Cardiac fibroblast (primary cell): ENCODE measurements at regions not wholly inside any gene's neighbourhood (a gene's known extent, or its start where the extent isn't known, plus 50 kb on each side); places are given as distances from the start of the nearest gene placed in this dataset.
A peak's percentile ranks its signal among the peaks of the same experiment; 100 is the strongest.
"Not testable (repeated sequence)": the region's sequence is repeated elsewhere in the genome, so short reads cannot be mapped to it uniquely, and the experiment has no call there.

ENCODE experiments used
- DNase-seq, 2 donors: peaks; one replicate each; pipeline versions ENCODE4 v3.0.0 to v3.0.0-alpha.2; 2010; ENCODE audit warnings: low read depth in 2 of 2
- H3K4me3 ChIP-seq, 2 donors: replicated peaks in 1 of 2; 1 replicate in 1 of 2; 2 replicates in 1 of 2; pipeline ENCODE4 v1.5.1; 2011; ENCODE audit warnings: low read depth in 2 of 2, low read length in 2 of 2, mild to moderate bottlenecking in 2 of 2, moderate library complexity in 1 of 2
- CTCF ChIP-seq: IDR thresholded peaks from one replicate; pipeline ENCODE4 v1.5.1; 2011; ENCODE audit warnings: low read depth, mild to moderate bottlenecking, low read length, inconsistent platforms

- H3K4me3 ChIP-seq = no peak overlapping the region
- TF ChIP-seq CTCF = no peak
- DNase-seq = no peak
These were observed 303.4 kb upstream of the NCKAP5 start for GRCh38 chr2:133871545-133872209.

- H3K4me3 ChIP-seq = no peak overlapping the region
- TF ChIP-seq CTCF = no peak
- no peak for DNase-seq
These were observed 310.1 kb upstream of the NCKAP5 start for GRCh38 chr2:133878326-133878725.

GRCh38 chr2:133879703-133880102, 311.4 kb upstream of the NCKAP5 start:
- DNase-seq = no peak
- H3K4me3 ChIP-seq = no peak overlapping the region
- no peak for TF ChIP-seq CTCF

- H3K4me3 ChIP-seq, DNase-seq: not testable (repeated sequence)
These were observed 313.9 kb upstream of the NCKAP5 start for GRCh38 chr2:133882159-133882558.

GRCh38 chr2:133884739-133885381, 316.6 kb upstream of the NCKAP5 start:
- H3K4me3 ChIP-seq = no peak overlapping the region
- no peak for TF ChIP-seq CTCF
- peak; percentile 25 to 51 for DNase-seq

GRCh38 chr2:133885847-133886246, 317.6 kb upstream of the NCKAP5 start:
- H3K4me3 ChIP-seq = no peak overlapping the region
- peak in 1 of 2 donors; percentile 27 for DNase-seq
- TF ChIP-seq CTCF = no peak

- peak; percentile 66 to 78 for DNase-seq
- peak; percentile 60 for TF ChIP-seq CTCF
- H3K4me3 ChIP-seq = no peak overlapping the region
These were observed 318.7 kb upstream of the NCKAP5 start for GRCh38 chr2:133886735-133887675.
